ENCODE measurements at regions not wholly inside any gene's neighbourhood (a gene's known extent, or its start where the extent isn't known, plus 50 kb on each side); places are given as distances from the start of the nearest gene placed in this dataset.

DNA sequence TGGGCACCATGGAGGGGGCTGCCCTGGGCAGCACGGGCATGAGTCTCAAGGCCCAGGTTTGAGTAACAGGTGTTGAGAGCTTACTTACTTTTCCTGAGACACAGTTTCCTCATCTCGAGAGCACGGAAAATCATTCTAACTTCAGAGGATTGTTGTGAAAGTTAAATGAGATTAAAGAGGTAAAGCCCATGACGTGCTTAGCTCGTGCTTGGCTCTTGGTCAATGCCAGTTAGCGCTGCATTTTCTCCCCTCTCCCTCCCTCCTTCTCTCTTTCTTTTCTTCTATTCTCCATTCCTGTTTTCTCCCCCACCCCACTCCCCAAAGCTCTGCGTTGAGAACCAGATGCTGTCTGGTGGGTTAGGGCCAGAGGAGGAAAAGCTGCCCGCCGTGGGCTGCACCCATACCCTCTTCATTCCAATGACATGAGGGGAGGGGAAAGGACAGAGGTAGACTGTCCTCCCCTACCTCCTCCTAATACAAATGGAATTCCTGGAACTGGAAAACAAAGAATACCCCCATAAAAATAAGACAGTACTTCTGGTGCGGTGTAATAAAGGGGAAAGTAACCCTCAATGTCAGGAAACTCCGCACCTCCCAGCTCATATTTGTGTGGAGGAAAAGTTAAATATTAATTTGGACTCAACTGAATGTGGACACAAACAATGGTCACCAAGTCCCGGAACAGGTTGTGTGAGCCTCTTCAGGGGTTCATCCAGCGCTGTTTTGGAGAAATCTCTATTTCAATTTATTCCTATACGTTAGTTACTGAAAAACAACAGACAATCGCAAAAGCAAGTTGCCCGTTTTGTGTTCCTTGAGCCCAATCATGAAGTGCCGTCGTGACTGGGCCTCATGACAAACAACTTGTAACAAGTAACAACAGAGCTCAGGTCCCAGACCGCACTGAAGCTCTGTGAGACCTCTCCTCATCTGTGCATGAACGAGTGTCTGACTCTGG is 54.8 kb upstream of the B3GAT1 start:
- no peak overlapping the region for H3K27ac ChIP-seq
- DNase-seq (no peak), ATAC-seq (no peak)
- TF ChIP-seq, protein P1, sequence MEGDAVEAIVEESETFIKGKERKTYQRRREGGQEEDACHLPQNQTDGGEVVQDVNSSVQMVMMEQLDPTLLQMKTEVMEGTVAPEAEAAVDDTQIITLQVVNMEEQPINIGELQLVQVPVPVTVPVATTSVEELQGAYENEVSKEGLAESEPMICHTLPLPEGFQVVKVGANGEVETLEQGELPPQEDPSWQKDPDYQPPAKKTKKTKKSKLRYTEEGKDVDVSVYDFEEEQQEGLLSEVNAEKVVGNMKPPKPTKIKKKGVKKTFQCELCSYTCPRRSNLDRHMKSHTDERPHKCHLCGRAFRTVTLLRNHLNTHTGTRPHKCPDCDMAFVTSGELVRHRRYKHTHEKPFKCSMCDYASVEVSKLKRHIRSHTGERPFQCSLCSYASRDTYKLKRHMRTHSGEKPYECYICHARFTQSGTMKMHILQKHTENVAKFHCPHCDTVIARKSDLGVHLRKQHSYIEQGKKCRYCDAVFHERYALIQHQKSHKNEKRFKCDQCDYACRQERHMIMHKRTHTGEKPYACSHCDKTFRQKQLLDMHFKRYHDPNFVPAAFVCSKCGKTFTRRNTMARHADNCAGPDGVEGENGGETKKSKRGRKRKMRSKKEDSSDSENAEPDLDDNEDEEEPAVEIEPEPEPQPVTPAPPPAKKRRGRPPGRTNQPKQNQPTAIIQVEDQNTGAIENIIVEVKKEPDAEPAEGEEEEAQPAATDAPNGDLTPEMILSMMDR (IDR thresholded peaks at IDR 0.05 in 4 of 5, conservative IDR thresholded peaks at IDR 0.05 in 1 of 5), result no peak
- TF ChIP-seq POLR2A (IDR thresholded peaks at IDR 0.05), result no peak
- H3K36me3 ChIP-seq, result no peaks in the 10 kb centered on the region
- H3K4me3 ChIP-seq, result no peak overlapping the region
- in situ Hi-C loops (cut with MboI; ENCODE audit: low sequenced_read_pairs in 4 of 4), result no loop called here
- no peaks in the 10 kb centered on the region for H3K4me1 ChIP-seq
- intact Hi-C loops (cut with DNase I; ENCODE audit: low total_unique reads), result no loop called here
- H3K9me3 ChIP-seq, result no peaks in the 10 kb centered on the region
- peaks cover 4 to 32% (median 15%) of the 10 kb centered on the region in 3 donors for H3K27me3 ChIP-seq

DNA sequence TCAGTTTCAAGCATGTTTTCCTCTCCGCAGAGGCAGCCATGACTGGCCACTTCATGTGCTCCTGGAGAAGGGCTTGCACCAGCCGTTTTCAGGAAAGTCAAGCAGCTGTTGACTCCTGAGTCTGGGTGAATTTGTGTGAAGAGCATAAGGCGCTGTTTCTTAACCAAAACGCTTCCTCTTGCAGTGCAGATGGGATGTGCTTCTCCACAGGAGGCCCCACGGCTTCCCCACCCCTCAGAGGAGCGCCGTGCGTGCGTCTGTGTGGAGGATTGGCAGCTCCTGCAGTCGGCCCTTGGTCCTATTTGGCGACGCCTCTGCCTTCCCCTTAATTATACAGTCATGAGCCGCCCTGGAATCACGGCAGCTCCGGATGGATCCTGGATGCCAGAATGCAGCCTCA is 54.1 kb upstream of the B3GAT1 start:
- peaks cover 4 to 27% (median 15%) of the 10 kb centered on the region in 3 donors for H3K27me3 ChIP-seq
- TF ChIP-seq POLR2A (IDR thresholded peaks at IDR 0.05), result no peak
- TF ChIP-seq, protein P1 (IDR thresholded peaks at IDR 0.05 in 4 of 5, conservative IDR thresholded peaks at IDR 0.05 in 1 of 5), result no peak
- no peaks in the 10 kb centered on the region for H3K9me3 ChIP-seq
- H3K4me1 ChIP-seq, result no peaks in the 10 kb centered on the region
- no peaks in the 10 kb centered on the region for H3K36me3 ChIP-seq
- no peak for ATAC-seq
- intact Hi-C loops (cut with DNase I; ENCODE audit: low total_unique reads) (no loop called here), in situ Hi-C loops (cut with MboI; ENCODE audit: low sequenced_read_pairs in 4 of 4) (no loop called here)
- DNase-seq, result no peak
- H3K4me3 ChIP-seq, result no peak overlapping the region
- H3K27ac ChIP-seq, result no peak overlapping the region

DNA sequence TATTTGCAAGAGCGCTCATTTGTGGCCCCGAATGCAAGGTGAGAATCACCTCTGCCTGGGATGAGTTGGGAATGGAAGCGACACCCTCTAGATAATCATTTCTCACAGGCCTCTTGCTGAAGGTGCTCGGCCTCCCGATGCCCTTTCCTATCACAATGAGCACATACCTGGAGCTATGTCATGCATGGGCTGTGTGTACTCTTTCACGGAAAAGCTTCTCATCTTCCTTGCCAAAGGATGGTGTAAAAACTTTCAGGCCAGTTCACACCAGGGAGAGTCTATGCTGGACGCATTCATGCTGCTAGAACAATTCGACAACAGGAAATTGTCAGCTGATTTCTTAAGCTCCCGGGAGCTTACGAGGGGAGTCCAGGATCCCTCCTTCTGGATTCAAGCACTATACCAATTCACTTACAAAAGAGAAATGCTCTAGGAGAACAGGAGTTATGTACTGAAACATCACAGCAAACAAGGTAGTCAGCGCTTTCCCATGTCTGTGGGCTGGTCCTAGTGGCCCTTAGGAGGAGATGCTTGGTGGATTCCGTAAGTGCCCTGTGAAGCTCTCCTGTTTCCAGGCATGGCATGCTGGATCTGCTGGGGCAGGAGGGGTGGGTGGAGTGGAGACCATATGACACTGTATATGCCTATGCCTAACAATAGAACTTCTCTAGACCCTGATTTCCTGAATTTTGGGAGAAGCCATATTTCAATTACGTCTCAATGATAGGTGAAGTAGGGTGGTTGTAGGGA is 53.1 kb upstream of the B3GAT1 start:
- Histone ChIP-seq H3K4me3 (no peak overlapping the region), H3K27ac (no peak overlapping the region), H3K36me3 (no peaks in the 10 kb centered on the region), H3K27me3 (peaks cover 4 to 27% (median 15%) of the 10 kb centered on the region in 3 donors), H3K4me1 (no peaks in the 10 kb centered on the region), H3K9me3 (no peaks in the 10 kb centered on the region)
- intact Hi-C loops (cut with DNase I; ENCODE audit: low total_unique reads) (no loop called here), in situ Hi-C loops (cut with MboI; ENCODE audit: low sequenced_read_pairs in 4 of 4) (no loop called here)
- TF ChIP-seq, protein P1 (IDR thresholded peaks at IDR 0.05 in 4 of 5, conservative IDR thresholded peaks at IDR 0.05 in 1 of 5), result no peak
- TF ChIP-seq POLR2A (IDR thresholded peaks at IDR 0.05), result no peak
- ATAC-seq (no peak), DNase-seq (no peak)

DNA sequence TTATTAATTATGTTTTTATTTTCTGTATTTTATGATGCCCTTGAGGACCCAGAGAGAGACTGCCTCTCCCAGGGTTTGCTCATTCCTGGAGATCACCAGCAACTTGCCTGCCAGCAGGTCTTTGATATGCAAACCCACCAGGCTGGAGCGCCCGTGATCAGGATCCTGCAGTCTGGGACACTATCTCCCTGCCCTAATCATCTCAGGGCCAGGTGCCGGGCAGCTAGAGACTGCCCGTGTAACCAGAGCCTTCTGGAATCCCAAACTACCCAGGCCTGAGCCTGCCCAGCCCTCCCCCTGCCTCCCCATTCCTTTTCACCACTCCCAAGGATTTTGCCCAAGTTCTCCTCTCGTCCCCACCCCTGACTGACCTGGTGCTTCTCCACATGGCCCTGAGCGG is 52.2 kb upstream of the B3GAT1 start:
- Histone ChIP-seq H3K4me1 (no peaks in the 10 kb centered on the region), H3K27ac (no peak overlapping the region), H3K4me3 (no peak overlapping the region), H3K27me3 (peaks cover 4 to 27% (median 15%) of the 10 kb centered on the region in 3 donors), H3K9me3 (no peaks in the 10 kb centered on the region), H3K36me3 (no peaks in the 10 kb centered on the region)
- no peak for ATAC-seq
- intact Hi-C loops (cut with DNase I; ENCODE audit: low total_unique reads) (no loop called here), in situ Hi-C loops (cut with MboI; ENCODE audit: low sequenced_read_pairs in 4 of 4) (no loop called here)
- DNase-seq, result no peak
- TF ChIP-seq, protein P1 (IDR thresholded peaks at IDR 0.05 in 4 of 5, conservative IDR thresholded peaks at IDR 0.05 in 1 of 5), result no peak
- TF ChIP-seq POLR2A (IDR thresholded peaks at IDR 0.05), result no peak
